Neural progenitor cell (in vitro differentiated cells): ENCODE measurements at regions not wholly inside any gene's neighbourhood (a gene's known extent, or its start where the extent isn't known, plus 50 kb on each side); places are given as distances from the start of the nearest gene placed in this dataset.

Experiments
- DNase-seq: peaks from one replicate; pipeline ENCODE4 v3.0.0-alpha.2; 2016; ENCODE audit warnings: low spot score
- H2AFZ ChIP-seq: fragments of 200-600 bp; sonication (generic); replicated peaks from 2 replicates; pipeline ENCODE4 v1.6.1; 2016; ENCODE audit warnings: antibody characterized with exemption
- H3F3A ChIP-seq: fragments of 200-600 bp; sonication (generic); 2 replicates; pipeline ENCODE4 v1.6.1; 2016; ENCODE audit warnings: antibody characterized with exemption, low read depth
- H3K27ac ChIP-seq: fragments of 200-600 bp; sonication (generic); 2 replicates; pipeline ENCODE4 v1.5.1; 2016; ENCODE audit warnings: mild to moderate bottlenecking
- H3K27me3 ChIP-seq: fragments of 200-600 bp; sonication (generic); 2 replicates; pipeline ENCODE4 v1.6.1; 2016; ENCODE audit warnings: mild to moderate bottlenecking, moderate library complexity
- H3K36me3 ChIP-seq: fragments of 200-600 bp; sonication (generic); 2 replicates; pipeline ENCODE4 v1.5.1; 2016
- H3K4me1 ChIP-seq: fragments of 200-600 bp; sonication (generic); 2 replicates; pipeline ENCODE4 v1.6.1; 2016; ENCODE audit warnings: mixed run types
- H3K4me2 ChIP-seq: fragments of 200-600 bp; sonication (generic); 2 replicates; pipeline ENCODE4 v1.6.1; 2016
- H3K4me3 ChIP-seq: fragments of 200-600 bp; sonication (generic); 2 replicates; pipeline ENCODE4 v1.5.1; 2016
- H3K79me2 ChIP-seq: fragments of 200-600 bp; sonication (generic); 2 replicates; pipeline ENCODE4 v1.6.1; 2016; ENCODE audit warnings: low read depth
- H3K9ac ChIP-seq: fragments of 200-600 bp; sonication (generic); 2 replicates; pipeline ENCODE4 v1.6.1; 2016
- H3K9me3 ChIP-seq: fragments of 200-600 bp; sonication (generic); 2 replicates; pipeline ENCODE4 v1.5.1; 2016; ENCODE audit warnings: low read depth
- H4K20me1 ChIP-seq: fragments of 200-600 bp; sonication (generic); 2 replicates; pipeline ENCODE4 v1.6.1; 2016; ENCODE audit warnings: low read depth
- H3K27ac Mint-ChIP-seq: 3 replicates; pipeline ENCODE4 v1.8.0; 2021; ENCODE audit warnings: mixed read lengths
- H3K27me3 Mint-ChIP-seq: 2 replicates; pipeline ENCODE4 v1.8.0; 2022; ENCODE audit warnings: low read depth, mild to moderate bottlenecking, inconsistent platforms, moderate library complexity, mixed read lengths; ENCODE audit not compliant: insufficient read depth
- H3K36me3 Mint-ChIP-seq: 3 replicates; pipeline ENCODE4 v1.8.0; 2021; ENCODE audit warnings: mixed read lengths
- H3K4me1 Mint-ChIP-seq: 3 replicates; pipeline ENCODE4 v1.8.0; 2021; ENCODE audit warnings: mixed read lengths
- H3K4me3 Mint-ChIP-seq: 3 replicates; pipeline ENCODE4 v1.8.0; 2021; ENCODE audit warnings: mild to moderate bottlenecking, moderate library complexity, mixed read lengths
- H3K9me3 Mint-ChIP-seq: 3 replicates; pipeline ENCODE4 v1.8.0; 2020; ENCODE audit warnings: mixed read lengths
- EZH2 ChIP-seq: fragments of 200-600 bp; sonication (generic); IDR thresholded peaks from 2 replicates; pipeline ENCODE4 v1.6.1; 2017; ENCODE audit warnings: antibody characterized with exemption, mild to moderate bottlenecking, moderate library complexity
- EZH2phosphoT487 ChIP-seq: fragments of 200-600 bp; sonication (generic); IDR thresholded peaks from 2 replicates; pipeline ENCODE4 v1.6.1; 2017; ENCODE audit warnings: antibody characterized with exemption
- TF ChIP-seq, protein P1 (sequence below): fragments of 200-600 bp; sonication (generic); IDR thresholded peaks from 2 replicates; pipeline ENCODE4 v1.5.1; 2017; ENCODE audit warnings: antibody characterized with exemption, mild to moderate bottlenecking

DNA sequence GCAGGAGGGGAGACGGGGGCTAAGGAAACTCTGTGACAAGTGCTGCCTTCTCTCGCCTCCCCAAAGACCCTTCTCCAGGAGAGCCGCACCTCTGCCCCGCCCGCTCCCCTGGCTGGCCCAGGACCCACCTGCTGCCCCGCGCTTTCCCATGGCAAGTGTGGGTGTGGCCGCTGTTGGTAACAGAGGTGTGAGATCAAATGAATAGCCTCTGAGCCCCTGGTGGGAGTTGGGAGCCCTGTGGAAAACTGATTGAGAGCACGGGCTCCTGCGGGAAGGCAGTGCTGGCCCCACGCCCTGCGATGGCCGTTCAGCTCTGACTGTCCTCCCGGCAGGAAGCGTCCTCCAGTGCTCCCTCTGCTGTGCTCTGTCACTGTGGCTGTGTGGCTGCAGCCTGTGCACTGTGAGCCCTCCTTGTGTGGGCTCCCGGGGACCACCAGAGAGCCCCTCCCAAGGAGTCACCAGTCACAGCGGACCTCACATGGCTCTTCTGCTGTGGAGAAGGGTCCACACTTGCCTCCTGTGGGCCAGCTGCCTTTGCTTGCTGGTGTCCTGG lies 1275.9 kb downstream of the BRD1 start:
- H3K4me3 Mint-ChIP-seq: no peak overlapping the region
- H4K20me1 ChIP-seq: peaks cover 5% of the 10 kb centered on the region
- no peak for DNase-seq
- no peaks in the 10 kb centered on the region for H3F3A ChIP-seq
- H3K9me3 ChIP-seq: no peaks in the 10 kb centered on the region
- H3K4me3 ChIP-seq: no peak overlapping the region
- no peaks in the 10 kb centered on the region for H3K36me3 ChIP-seq
- H3K27me3 ChIP-seq: no peaks in the 10 kb centered on the region
- H3K27ac ChIP-seq: no peak overlapping the region
- TF ChIP-seq EZH2phosphoT487: no peak
- TF ChIP-seq, protein P1, sequence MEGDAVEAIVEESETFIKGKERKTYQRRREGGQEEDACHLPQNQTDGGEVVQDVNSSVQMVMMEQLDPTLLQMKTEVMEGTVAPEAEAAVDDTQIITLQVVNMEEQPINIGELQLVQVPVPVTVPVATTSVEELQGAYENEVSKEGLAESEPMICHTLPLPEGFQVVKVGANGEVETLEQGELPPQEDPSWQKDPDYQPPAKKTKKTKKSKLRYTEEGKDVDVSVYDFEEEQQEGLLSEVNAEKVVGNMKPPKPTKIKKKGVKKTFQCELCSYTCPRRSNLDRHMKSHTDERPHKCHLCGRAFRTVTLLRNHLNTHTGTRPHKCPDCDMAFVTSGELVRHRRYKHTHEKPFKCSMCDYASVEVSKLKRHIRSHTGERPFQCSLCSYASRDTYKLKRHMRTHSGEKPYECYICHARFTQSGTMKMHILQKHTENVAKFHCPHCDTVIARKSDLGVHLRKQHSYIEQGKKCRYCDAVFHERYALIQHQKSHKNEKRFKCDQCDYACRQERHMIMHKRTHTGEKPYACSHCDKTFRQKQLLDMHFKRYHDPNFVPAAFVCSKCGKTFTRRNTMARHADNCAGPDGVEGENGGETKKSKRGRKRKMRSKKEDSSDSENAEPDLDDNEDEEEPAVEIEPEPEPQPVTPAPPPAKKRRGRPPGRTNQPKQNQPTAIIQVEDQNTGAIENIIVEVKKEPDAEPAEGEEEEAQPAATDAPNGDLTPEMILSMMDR: no peak
- TF ChIP-seq EZH2: no peak
- H3K4me2 ChIP-seq: no peak overlapping the region
- H3K9me3 Mint-ChIP-seq: no peaks in the 10 kb centered on the region
- H3K36me3 Mint-ChIP-seq: no peaks in the 10 kb centered on the region
- peaks cover 10% of the 10 kb centered on the region for H3K27me3 Mint-ChIP-seq
- H3K4me1 ChIP-seq: no peaks in the 10 kb centered on the region
- H3K4me1 Mint-ChIP-seq: peaks cover 3% of the 10 kb centered on the region
- no peaks in the 10 kb centered on the region for H3K79me2 ChIP-seq
- no peak overlapping the region for H2AFZ ChIP-seq
- no peak overlapping the region for H3K9ac ChIP-seq
- no peak overlapping the region for H3K27ac Mint-ChIP-seq

DNA sequence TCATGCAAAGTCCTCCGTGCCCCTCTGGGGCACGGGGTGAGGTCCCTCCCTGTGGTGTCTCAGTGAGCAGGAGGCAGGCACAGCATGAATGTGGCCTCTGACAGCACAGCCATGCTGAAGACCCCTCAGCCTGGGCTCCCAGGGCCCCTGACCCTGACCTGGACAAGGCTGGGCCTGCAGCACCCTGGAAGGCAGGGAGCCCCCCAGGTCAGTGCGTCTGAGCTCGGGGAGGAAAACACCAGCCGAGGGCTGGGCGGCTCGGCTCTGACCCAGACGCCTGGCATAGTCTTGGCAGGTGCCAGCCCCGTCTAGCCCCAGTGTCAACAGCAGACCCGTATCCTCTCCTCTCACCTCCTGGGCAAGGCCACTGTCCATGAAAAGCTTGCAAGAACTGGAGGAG lies 1276.6 kb downstream of the BRD1 start:
- no peaks in the 10 kb centered on the region for H3K27me3 ChIP-seq
- TF ChIP-seq, protein P1: no peak
- no peak for TF ChIP-seq EZH2phosphoT487
- no peak for TF ChIP-seq EZH2
- H4K20me1 ChIP-seq: peaks cover 5% of the 10 kb centered on the region
- no peak overlapping the region for H3K4me2 ChIP-seq
- no peaks in the 10 kb centered on the region for H3K36me3 ChIP-seq
- no peak overlapping the region for H3K9ac ChIP-seq
- no peaks in the 10 kb centered on the region for H3K9me3 Mint-ChIP-seq
- H3K79me2 ChIP-seq: no peaks in the 10 kb centered on the region
- no peak overlapping the region for H3K27ac ChIP-seq
- H3K4me1 ChIP-seq: no peaks in the 10 kb centered on the region
- peaks cover 9% of the 10 kb centered on the region for H3K27me3 Mint-ChIP-seq
- no peaks in the 10 kb centered on the region for H3K9me3 ChIP-seq
- H3K4me3 ChIP-seq: no peak overlapping the region
- no peak overlapping the region for H3K4me3 Mint-ChIP-seq
- H3K36me3 Mint-ChIP-seq: no peaks in the 10 kb centered on the region
- H3K27ac Mint-ChIP-seq: no peak overlapping the region
- no peak overlapping the region for H2AFZ ChIP-seq
- H3K4me1 Mint-ChIP-seq: peaks cover 3% of the 10 kb centered on the region
- H3F3A ChIP-seq: no peaks in the 10 kb centered on the region
- no peak for DNase-seq

DNA sequence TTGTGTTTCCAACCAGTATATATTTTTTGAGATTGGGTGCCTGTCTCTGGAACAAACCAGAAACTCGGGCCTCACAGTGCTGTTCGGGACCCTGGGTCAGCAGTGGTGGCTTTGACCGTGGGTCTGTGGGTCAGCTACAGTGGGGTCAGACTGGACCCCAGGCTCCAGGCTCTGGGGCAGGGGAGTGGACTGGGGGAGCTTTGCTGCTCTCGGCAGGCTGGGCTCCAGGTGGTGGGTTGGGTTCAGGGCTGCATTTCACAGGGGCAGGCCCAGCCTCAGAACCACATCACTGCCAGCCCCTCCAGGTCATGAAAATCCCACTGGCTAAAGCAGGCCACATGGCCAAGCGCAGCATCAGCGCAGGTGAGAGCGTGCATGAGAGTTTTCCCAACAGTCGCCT lies 1279.3 kb downstream of the BRD1 start:
- Mint-ChIP-seq H3K4me1 (no peaks in the 10 kb centered on the region), H3K4me3 (no peak overlapping the region), H3K9me3 (no peaks in the 10 kb centered on the region), H3K36me3 (no peaks in the 10 kb centered on the region), H3K27ac (no peak overlapping the region), H3K27me3 (peaks cover 9% of the 10 kb centered on the region)
- Histone ChIP-seq H3K79me2 (no peaks in the 10 kb centered on the region), H3K36me3 (no peaks in the 10 kb centered on the region), H2AFZ (no peak overlapping the region), H3K4me1 (no peaks in the 10 kb centered on the region), H3K9me3 (no peaks in the 10 kb centered on the region), H3K27me3 (no peaks in the 10 kb centered on the region), H3K4me3 (no peak overlapping the region), H3K4me2 (no peak overlapping the region), H3K9ac (no peak overlapping the region), H3F3A (no peaks in the 10 kb centered on the region), H3K27ac (no peak overlapping the region), H4K20me1 (no peaks in the 10 kb centered on the region)
- DNase-seq: no peak
- TF ChIP-seq, protein P1: no peak
- TF ChIP-seq EZH2phosphoT487 (no peak), EZH2 (no peak)
